Activated CD8-positive, alpha-beta memory T cell treated with anti-CD3 and anti-CD28 coated beads, Interleukin-2, amount 10 ng/mL, durations not matched to agents 7 days and 5 days (primary cell): ENCODE measurements at regions not wholly inside any gene's neighbourhood (a gene's known extent, or its start where the extent isn't known, plus 50 kb on each side); places are given as distances from the start of the nearest gene placed in this dataset.
A peak's percentile ranks its signal among the peaks of the same experiment; 100 is the strongest.

ENCODE experiments used
- ATAC-seq: fragments of 150-1000 bp; cut with Tn5 transposase; one replicate; pipeline ENCODE4 v1.10.0; 2021; ENCODE audit warnings: moderate library complexity
- CTCF ChIA-PET: fragments of 350-600 bp; sonication (Branson Sonifier 250); formaldehyde crosslinking; loops from one replicate; lab custom pipeline; 2021; ENCODE audit warnings: antibody characterized with exemption; lab: Charles Lee
- DNase-seq: peaks from one replicate; pipeline ENCODE4 v3.0.0-alpha.2; 2020
- H3K27ac Mint-ChIP-seq: one replicate; pipeline ENCODE4 v1.8.0; 2021; ENCODE audit warnings: mild to moderate bottlenecking, mixed read lengths
- H3K27me3 Mint-ChIP-seq: one replicate; pipeline ENCODE4 v1.8.0; 2021; ENCODE audit warnings: mixed read lengths
- H3K36me3 Mint-ChIP-seq: one replicate; pipeline ENCODE4 v1.8.0; 2021; ENCODE audit warnings: mild to moderate bottlenecking, mixed read lengths
- H3K4me1 Mint-ChIP-seq: one replicate; pipeline ENCODE4 v1.8.0; 2021; ENCODE audit warnings: mixed read lengths
- H3K4me3 Mint-ChIP-seq: one replicate; pipeline ENCODE4 v1.8.0; 2021; ENCODE audit warnings: mild to moderate bottlenecking, moderate library complexity, mixed read lengths
- H3K9me3 Mint-ChIP-seq: one replicate; pipeline ENCODE4 v1.8.0; 2022; ENCODE audit warnings: low read depth, mixed read lengths

DNA sequence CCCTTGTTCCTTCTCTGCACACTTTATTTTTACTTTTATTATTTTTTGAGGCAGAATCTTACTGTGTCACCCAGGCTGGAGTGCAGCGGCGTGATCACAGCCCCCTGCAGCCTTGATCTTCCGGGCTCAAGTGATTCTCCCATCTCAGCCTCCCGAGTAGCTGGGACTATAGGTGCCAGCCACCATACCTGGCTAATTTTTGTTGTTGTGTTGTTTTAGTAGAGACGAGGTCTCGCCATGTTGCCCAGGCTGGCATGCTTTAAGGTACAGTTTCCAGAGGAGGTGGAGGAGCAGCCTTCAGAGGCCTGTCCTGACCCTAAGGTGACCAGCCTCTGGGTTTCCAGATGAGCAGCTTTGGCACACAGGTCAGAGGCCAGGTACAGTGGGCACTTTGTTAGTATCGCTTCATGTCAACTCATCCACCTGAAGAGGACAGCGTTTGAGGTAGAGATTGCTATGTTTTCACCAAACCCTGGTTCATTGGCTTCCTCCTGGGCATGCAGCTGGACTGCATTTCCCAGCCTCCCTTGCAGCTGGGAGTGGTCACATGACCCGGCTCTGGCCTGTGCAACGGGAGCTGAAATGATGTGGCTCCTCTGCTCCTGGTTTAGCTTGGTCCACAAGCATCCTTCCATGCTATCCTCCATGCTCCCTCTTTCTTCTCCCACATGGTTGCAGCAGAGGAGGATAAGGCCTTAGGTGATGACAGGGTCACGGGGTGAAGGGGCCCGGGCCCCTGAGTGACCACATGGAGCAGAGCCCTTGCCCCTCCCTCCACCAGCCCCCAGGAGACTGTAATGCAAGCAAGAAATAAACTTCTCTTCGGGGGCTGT is 139.3 kb upstream of the IER5L start:
- H3K27me3 Mint-ChIP-seq: peaks cover 8% of the 10 kb centered on the region
- no peak for ATAC-seq
- H3K4me3 Mint-ChIP-seq: no peak overlapping the region
- CTCF ChIA-PET: interaction anchor here (1.4 to 1.6 kb wide), 2 partner anchors 140 to 144 kb away, joined by 4 to 6 read pairs; partner anchors contain the start of gene IER5L
- peaks cover 9% of the 10 kb centered on the region for H3K4me1 Mint-ChIP-seq
- H3K9me3 Mint-ChIP-seq: no peaks in the 10 kb centered on the region
- no peak overlapping the region for H3K27ac Mint-ChIP-seq
- DNase-seq: peak; percentile 41
- no peaks in the 10 kb centered on the region for H3K36me3 Mint-ChIP-seq

DNA sequence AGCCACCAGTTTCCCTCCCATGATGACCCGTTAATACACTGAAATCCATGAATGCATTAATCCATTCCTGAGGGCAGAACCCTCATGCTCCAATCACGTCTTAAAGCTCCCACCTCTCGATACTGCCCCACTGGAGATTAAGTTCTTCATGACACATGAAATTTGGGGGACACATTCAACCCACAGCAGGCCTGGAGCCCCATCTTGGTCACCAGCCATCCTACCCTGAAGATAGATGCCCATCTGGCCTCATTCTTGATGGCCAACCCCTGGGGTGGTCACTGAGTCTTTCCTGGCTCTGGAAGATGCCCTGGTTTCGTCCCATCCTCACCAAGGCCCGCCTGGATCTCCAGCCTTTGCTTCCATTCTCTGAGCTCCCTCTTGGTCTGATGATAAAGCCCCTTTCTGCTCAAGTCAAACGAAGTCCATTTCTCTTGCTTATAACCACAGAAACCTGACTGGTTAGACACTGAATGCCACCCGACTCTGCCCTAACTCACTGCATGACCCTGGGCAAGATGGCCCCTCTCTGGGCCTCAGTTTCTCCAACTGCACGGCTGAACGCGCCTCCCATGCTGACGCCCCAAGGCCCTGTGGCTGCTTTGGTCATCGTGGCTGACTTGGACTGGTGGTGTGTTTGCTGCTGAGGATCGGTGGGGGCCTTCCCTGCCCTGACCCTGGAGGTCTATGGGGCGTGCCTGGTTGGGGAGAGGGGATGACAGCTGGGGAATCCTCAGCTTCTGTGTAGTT is 138.4 kb upstream of the IER5L start:
- H3K27ac Mint-ChIP-seq: no peak overlapping the region
- CTCF ChIA-PET: interaction anchor here (1.0 to 1.6 kb wide), 4 partner anchors 139 to 174 kb away, joined by 3 to 6 read pairs (median 4); partner anchors contain the start of gene IER5L
- peaks cover 9% of the 10 kb centered on the region for H3K4me1 Mint-ChIP-seq
- no peaks in the 10 kb centered on the region for H3K9me3 Mint-ChIP-seq
- no peak overlapping the region for H3K4me3 Mint-ChIP-seq
- ATAC-seq: no peak
- peaks cover 5% of the 10 kb centered on the region for H3K27me3 Mint-ChIP-seq
- no peak for DNase-seq
- H3K36me3 Mint-ChIP-seq: no peaks in the 10 kb centered on the region

DNA sequence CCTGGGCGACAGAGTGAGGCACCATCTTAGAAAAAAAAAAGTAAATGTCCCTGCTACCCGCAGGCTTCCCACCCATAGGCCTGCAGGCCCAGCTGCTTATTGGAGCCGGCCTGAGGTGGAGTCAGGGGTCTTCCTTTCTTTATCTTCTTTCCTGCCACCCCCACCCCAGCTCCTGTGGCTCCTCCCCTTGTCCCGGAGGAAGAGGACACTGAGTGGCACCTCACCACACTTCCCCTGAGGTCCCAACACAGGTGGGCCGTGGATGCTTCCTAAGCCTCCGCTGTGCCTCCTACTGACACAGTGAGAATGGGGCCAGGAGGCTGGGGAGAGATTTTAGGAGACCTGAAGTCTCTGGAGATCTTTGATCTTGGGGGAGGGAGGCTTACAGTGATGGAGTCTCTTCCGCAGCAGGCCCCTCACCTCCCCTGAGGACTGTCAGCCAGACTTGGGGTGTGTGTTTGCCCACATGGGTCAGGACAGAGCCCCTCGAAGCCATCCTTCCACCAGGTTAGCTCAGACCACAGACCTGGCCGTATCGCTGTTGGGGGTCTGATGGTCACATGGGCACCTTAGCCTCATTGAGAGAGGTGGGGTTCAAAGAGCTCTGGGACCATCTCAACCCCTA is 135.4 kb upstream of the IER5L start:
- H3K36me3 Mint-ChIP-seq: no peaks in the 10 kb centered on the region
- ATAC-seq (no peak), DNase-seq (no peak)
- CTCF ChIA-PET: no interaction called here
- H3K9me3 Mint-ChIP-seq: no peaks in the 10 kb centered on the region
- H3K27me3 Mint-ChIP-seq: no peaks in the 10 kb centered on the region
- H3K4me1 Mint-ChIP-seq: no peaks in the 10 kb centered on the region
- no peak overlapping the region for H3K27ac Mint-ChIP-seq
- H3K4me3 Mint-ChIP-seq: no peak overlapping the region

DNA sequence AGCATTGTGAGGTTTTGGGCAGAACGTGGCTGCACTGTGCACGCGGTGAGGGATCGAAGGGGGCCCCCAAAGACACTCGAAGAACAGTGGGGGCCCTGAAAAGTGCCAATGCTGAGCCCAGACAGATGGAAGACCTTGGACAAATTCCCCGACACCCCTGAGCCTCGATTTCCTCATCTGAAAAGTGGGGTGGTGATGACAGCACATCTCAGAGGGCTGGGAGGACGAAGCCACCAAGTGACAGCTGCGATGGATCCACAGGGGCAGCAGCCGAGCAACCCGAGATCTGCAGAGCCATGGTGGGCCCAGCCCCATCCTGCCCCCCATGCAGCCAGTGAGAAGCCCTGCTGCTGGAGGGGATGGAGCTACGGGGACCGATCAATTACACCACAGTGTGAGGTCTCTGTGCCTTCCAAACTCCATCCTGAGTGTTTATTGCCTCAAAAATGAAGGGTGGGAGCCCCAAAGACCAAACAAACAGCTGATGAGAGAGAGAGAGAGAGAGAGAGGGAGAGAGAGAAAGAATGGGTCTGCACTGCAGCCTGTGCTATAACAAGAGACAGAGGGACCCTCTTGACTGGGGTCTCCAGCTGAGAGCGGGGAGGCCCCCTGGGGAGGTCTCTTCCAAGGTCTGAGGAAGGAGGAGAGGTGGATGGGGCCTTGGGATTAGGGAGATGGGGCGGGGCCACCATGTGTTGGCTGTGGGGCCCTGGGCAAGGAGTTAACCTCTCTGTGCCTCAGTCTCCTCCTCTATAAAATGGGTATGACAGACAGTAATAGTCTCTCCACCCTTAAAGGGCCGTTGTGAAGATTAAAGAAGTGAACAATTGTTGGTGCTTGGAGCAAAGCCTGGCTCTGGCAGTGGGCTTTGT is 134.4 kb upstream of the IER5L start:
- Mint-ChIP-seq H3K36me3 (no peaks in the 10 kb centered on the region), H3K27me3 (no peaks in the 10 kb centered on the region), H3K4me3 (no peak overlapping the region), H3K27ac (no peak overlapping the region), H3K9me3 (no peaks in the 10 kb centered on the region), H3K4me1 (no peaks in the 10 kb centered on the region)
- CTCF ChIA-PET: interaction anchor here (0.5 kb wide), 1 partner anchor 132 kb away, joined by 3 read pairs; no protein-coding TSS in a partner anchor
- no peak for ATAC-seq
- DNase-seq: no peak

DNA sequence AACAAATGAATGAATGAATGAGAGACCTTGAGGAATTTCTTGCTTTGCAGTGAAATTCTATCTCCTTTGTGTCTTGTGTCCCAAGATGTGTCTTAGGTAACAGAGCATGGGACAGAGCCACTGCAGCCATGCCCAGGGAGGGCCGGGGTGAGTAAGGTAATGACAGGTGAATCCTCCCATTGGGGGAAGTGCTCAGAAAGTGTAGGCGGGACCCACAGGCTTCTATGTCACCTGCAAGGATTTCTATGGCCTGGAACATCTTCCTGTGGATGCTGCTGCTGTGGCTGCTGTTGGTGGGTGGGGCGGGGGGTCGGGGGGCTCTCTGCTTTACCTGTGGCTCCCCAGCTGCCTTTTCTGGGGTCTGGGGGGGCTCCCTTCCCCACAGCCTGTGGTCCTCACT is 133.6 kb upstream of the IER5L start:
- Mint-ChIP-seq H3K36me3 (no peaks in the 10 kb centered on the region), H3K9me3 (no peaks in the 10 kb centered on the region), H3K27ac (no peak overlapping the region), H3K4me1 (no peaks in the 10 kb centered on the region), H3K27me3 (peaks cover 6% of the 10 kb centered on the region), H3K4me3 (no peak overlapping the region)
- DNase-seq (no peak), ATAC-seq (no peak)
- CTCF ChIA-PET: no interaction called here

DNA sequence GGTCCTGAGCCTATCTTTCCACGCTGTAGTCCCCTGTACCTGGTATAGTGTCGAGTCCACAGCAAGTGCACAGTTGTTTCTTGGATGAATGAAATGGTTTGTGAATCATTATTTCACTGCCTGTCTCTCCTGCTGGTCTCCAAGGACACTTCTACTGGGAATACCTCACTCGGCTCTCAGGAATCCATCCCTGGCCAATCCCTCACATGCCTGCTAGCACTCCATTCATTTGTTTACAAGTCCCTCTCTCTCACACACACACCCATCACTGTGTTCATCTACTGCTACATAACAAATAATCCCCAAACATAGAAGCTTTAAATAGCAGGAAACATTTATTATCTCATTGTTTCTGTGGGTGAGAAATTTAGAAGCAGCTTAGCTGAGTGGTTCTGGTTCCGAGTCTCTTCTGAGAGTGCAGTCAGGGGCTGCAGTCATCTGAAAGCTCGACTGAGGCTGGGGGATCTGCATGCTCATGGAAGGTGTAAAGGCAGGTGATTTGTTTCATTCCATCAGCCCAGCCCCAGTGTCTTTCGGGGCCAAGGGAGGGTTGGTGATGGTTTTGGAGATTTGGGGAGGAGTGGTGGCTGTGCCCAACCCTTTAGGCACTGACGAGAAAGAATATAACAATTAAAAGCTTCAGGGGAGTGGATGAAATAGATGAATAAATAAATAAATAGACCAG is 132.7 kb upstream of the IER5L start:
- no peaks in the 10 kb centered on the region for H3K36me3 Mint-ChIP-seq
- no peaks in the 10 kb centered on the region for H3K9me3 Mint-ChIP-seq
- no peak for ATAC-seq
- H3K4me3 Mint-ChIP-seq: no peak overlapping the region
- no peak overlapping the region for H3K27ac Mint-ChIP-seq
- peak; percentile 11 for DNase-seq
- H3K27me3 Mint-ChIP-seq: peaks cover 10% of the 10 kb centered on the region
- CTCF ChIA-PET: no interaction called here
- no peaks in the 10 kb centered on the region for H3K4me1 Mint-ChIP-seq

DNA sequence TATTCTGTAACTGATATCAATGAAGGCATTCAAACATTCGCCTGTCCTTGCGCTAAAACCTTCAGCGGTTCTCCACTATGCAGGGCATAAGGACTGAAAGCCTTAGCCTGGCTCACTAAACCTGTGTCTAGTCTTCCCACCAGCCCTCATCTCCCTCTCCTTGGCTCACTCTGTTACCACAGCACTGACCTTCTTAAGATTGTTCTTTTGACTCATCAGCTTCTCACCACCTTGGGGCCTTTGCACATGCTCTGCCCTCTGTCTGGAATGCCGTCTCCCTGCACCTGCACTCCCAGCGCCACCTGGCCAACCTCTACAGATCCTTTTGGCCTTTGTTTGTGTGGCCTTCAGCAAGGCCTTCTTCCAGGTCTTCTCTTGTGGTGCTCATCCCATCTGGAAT is 131.8 kb upstream of the IER5L start:
- CTCF ChIA-PET: no interaction called here

DNA sequence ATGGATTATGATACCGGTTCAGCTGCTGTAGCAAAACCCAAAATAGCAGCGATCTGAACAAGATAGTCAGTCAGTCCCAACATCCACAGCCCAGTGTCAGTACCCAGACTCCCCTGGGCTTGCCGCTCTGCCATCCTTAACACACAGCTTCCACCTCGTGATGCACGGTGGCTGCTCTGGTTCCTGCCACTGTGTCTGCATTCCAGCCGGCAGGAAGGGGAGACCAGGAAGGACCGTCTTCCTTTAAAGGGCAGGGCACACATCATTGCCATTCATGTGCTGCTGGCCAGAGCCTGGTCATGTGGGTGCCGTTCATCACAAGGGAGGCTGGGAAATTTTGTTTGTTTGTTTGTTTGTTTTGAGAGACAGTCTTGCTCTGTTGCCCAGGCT is 131.0 kb upstream of the IER5L start:
- ATAC-seq: no peak
- H3K36me3 Mint-ChIP-seq: no peaks in the 10 kb centered on the region

More for the DNA sequence above, 131.8 kb upstream of the IER5L start:
- no peak overlapping the region for H3K27ac Mint-ChIP-seq
- no peak for ATAC-seq
- H3K4me1 Mint-ChIP-seq: no peaks in the 10 kb centered on the region
- H3K27me3 Mint-ChIP-seq: peaks cover 10% of the 10 kb centered on the region
- no peak overlapping the region for H3K4me3 Mint-ChIP-seq
- peak; percentile 15 for DNase-seq
- H3K9me3 Mint-ChIP-seq: no peaks in the 10 kb centered on the region
- H3K36me3 Mint-ChIP-seq: no peaks in the 10 kb centered on the region

DNA sequence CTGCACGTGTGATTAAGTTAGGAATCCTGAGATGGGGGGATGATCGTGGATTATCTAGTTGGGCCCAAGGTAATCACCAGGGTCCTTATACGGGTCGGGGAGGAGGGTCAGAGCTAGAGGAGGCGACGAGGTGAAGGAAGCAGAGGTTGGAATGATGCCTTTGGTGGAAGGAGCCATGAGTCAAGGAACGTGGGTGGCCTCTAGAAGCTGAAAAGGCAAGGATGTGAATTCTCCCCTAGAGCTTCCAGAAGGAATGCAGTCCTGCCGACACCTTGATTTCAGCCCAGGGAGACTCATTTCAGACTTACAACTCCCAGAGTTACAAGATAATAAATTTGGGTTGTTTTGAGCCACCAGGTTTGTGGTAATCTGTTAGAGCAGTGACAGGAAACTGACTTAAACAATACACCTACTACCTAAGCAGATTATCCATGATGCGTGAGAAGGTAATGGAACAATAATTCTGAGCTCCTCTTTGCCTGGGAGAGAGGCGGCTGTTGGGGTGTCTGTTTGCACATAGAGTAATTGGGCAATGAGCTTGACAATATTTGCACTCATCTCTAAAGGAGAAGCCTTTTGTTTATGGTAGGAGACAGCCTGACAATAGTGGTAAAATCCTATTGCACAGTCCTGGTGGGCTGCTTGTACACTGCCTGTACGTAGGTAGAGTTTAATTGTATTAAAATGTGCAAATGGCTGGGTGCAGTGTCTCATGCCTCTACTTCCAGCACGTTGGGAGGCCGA is 129.3 kb upstream of the IER5L start:
- peak; percentile 30 for ATAC-seq
- no peaks in the 10 kb centered on the region for H3K9me3 Mint-ChIP-seq
- peak; percentile 26 for DNase-seq
- H3K4me1 Mint-ChIP-seq: no peaks in the 10 kb centered on the region
- peaks cover 2% of the 10 kb centered on the region for H3K36me3 Mint-ChIP-seq
- H3K4me3 Mint-ChIP-seq: no peak overlapping the region
- CTCF ChIA-PET: interaction anchor here (1.3 to 2.2 kb wide), 3 partner anchors 17 to 165 kb away, joined by 3 to 6 read pairs (median 3); no protein-coding TSS in a partner anchor
- H3K27ac Mint-ChIP-seq: no peak overlapping the region
- peaks cover 10% of the 10 kb centered on the region for H3K27me3 Mint-ChIP-seq

More for the DNA sequence above, 131.0 kb upstream of the IER5L start:
- Mint-ChIP-seq H3K27ac (no peak overlapping the region), H3K4me3 (no peak overlapping the region), H3K9me3 (no peaks in the 10 kb centered on the region), H3K27me3 (peaks cover 10% of the 10 kb centered on the region), H3K4me1 (no peaks in the 10 kb centered on the region)
- DNase-seq: peak; percentile 23
- CTCF ChIA-PET: interaction anchor here (2.2 kb wide), 1 partner anchor 135 kb away, joined by 6 read pairs; no protein-coding TSS in a partner anchor

DNA sequence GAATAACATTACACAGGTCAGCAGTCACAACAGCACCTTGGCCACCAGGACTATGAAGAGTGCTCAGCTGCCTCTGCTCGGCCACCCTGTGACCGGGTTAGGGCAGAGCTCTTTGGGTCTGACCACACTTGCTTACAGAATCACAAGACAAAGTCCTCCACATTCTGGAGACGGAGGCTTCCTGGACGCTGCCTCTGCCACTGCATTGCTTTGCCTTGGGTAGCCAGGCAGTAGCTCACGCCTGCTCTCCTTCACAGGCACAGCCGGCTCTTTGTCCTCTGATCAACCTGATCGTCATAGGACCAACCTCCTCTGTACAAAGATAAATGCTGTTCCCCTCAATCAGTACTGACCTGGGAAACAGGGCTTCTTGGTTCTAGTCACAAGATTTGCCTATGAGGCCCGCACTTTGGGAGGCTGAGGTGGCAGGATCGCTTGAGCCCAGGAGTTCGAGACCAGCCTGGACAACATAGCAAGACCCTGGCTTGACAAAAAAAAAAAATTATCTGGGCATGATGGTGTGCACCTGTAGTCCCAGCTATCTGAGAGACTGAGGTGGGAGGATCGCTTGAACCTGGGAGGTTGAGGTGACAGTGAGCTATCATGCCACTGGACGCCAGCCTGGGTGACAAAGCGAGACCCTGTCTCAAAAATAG is 128.4 kb upstream of the IER5L start:
- Mint-ChIP-seq H3K27ac (no peak overlapping the region), H3K36me3 (peaks cover 3% of the 10 kb centered on the region), H3K4me1 (no peaks in the 10 kb centered on the region), H3K27me3 (peaks cover 10% of the 10 kb centered on the region), H3K4me3 (no peak overlapping the region), H3K9me3 (peaks cover 3% of the 10 kb centered on the region)
- ATAC-seq: no peak
- CTCF ChIA-PET: interaction anchor here (1.3 kb wide), 1 partner anchor 164 kb away, joined by 3 read pairs; no protein-coding TSS in a partner anchor
- peak; percentile 30 for DNase-seq

DNA sequence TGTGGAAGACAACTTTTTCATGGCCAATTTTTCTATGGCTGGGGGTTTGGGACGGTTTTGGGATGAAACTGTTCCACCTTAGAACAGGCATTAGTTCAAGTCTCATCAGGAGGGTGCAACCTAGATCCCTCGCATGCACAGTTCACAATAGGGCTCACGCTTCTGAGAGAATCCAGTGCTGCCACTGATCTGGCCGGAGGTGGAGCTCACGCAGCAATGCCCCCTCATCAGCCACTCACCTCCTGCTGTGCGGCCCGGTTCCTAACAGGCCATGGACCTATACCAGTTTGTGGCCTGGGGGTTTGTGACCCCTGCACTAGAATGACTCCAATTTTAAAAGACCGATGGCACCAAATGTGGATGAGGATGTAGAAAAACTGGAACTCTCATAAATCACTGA is 127.2 kb upstream of the IER5L start:
- H3K4me3 Mint-ChIP-seq: no peak overlapping the region
- ATAC-seq: no peak
- H3K9me3 Mint-ChIP-seq: peaks cover 3% of the 10 kb centered on the region
- peaks cover 3% of the 10 kb centered on the region for H3K36me3 Mint-ChIP-seq
- H3K27me3 Mint-ChIP-seq: peaks cover 16% of the 10 kb centered on the region
- DNase-seq: peak; percentile 35
- no peaks in the 10 kb centered on the region for H3K4me1 Mint-ChIP-seq
- no peak overlapping the region for H3K27ac Mint-ChIP-seq
- CTCF ChIA-PET: interaction anchor here (0.7 kb wide), 1 partner anchor 133 kb away, joined by 3 read pairs; no protein-coding TSS in a partner anchor
